ENCODE measurements at regions not wholly inside any gene's neighbourhood (a gene's known extent, or its start where the extent isn't known, plus 50 kb on each side); places are given as distances from the start of the nearest gene placed in this dataset.

GRCh38 chr2:234138836-234139235 is 88.3 kb downstream of the SPP2 start:
- H3K9me2 ChIP-seq (ENCODE audit: low read depth, low read length), result no peaks in the 10 kb centered on the region
- no peak overlapping the region for H3K27ac ChIP-seq (ENCODE audit: low read depth, low read length, poor library complexity, severe bottlenecking)
- H3K27me3 ChIP-seq (ENCODE audit: insufficient read depth, low read length), result 0 out of 2 replicates have a peak, but pooled peaks cover 4% of the 10 kb centered on the region
- no peaks in the 10 kb centered on the region for H3K9me3 ChIP-seq (ENCODE audit: low read length)
- H3K4me3 ChIP-seq (ENCODE audit: low read depth, low read length, poor library complexity, severe bottlenecking), result no peak overlapping the region
- no peaks in the 10 kb centered on the region for H3K4me1 ChIP-seq (ENCODE audit: insufficient read depth, low read length, severe bottlenecking)
- no peaks in the 10 kb centered on the region for H3F3A ChIP-seq (ENCODE audit: insufficient read depth, low read length)
- H3K79me2 ChIP-seq (ENCODE audit: insufficient read depth, low read length), result no peaks in the 10 kb centered on the region
- H3K4me2 ChIP-seq (ENCODE audit: low read length), result no peak overlapping the region
- no peak overlapping the region for H3K9ac ChIP-seq (ENCODE audit: low read length)
- H3K36me3 ChIP-seq (ENCODE audit: insufficient read depth, low read length), result no peaks in the 10 kb centered on the region
- TF ChIP-seq CTCF (IDR thresholded peaks at IDR 0.05; ENCODE audit: low read length) (no peak), EZH2 (IDR thresholded peaks at IDR 0.05; ENCODE audit: borderline replicate concordance, low read length) (no peak)
- no peaks in the 10 kb centered on the region for H4K20me1 ChIP-seq (ENCODE audit: insufficient read depth, low read length)
- no peak overlapping the region for H2AFZ ChIP-seq (ENCODE audit: low read length)

GRCh38 chr2:234137400-234138014 is 87.0 kb downstream of the SPP2 start:
- H2AFZ ChIP-seq (ENCODE audit: low read length), result no peak overlapping the region
- 0 out of 2 replicates have a peak, but pooled peaks cover 4% of the 10 kb centered on the region for H3K27me3 ChIP-seq (ENCODE audit: insufficient read depth, low read length)
- no peak overlapping the region for H3K4me2 ChIP-seq (ENCODE audit: low read length)
- no peak overlapping the region for H3K4me3 ChIP-seq (ENCODE audit: low read depth, low read length, poor library complexity, severe bottlenecking)
- H3K9me2 ChIP-seq (ENCODE audit: low read depth, low read length), result no peaks in the 10 kb centered on the region
- no peaks in the 10 kb centered on the region for H3K36me3 ChIP-seq (ENCODE audit: insufficient read depth, low read length)
- H4K20me1 ChIP-seq (ENCODE audit: insufficient read depth, low read length), result no peaks in the 10 kb centered on the region
- H3K9me3 ChIP-seq (ENCODE audit: low read length), result no peaks in the 10 kb centered on the region
- no peaks in the 10 kb centered on the region for H3K79me2 ChIP-seq (ENCODE audit: insufficient read depth, low read length)
- no peaks in the 10 kb centered on the region for H3K4me1 ChIP-seq (ENCODE audit: insufficient read depth, low read length, severe bottlenecking)
- H3F3A ChIP-seq (ENCODE audit: insufficient read depth, low read length), result no peaks in the 10 kb centered on the region
- no peak overlapping the region for H3K27ac ChIP-seq (ENCODE audit: low read depth, low read length, poor library complexity, severe bottlenecking)
- no peak overlapping the region for H3K9ac ChIP-seq (ENCODE audit: low read length)
- TF ChIP-seq EZH2 (IDR thresholded peaks at IDR 0.05; ENCODE audit: borderline replicate concordance, low read length), result no peak
- TF ChIP-seq CTCF (IDR thresholded peaks at IDR 0.05; ENCODE audit: low read length), result no peak

GRCh38 chr2:234136461-234136860 is 86.0 kb downstream of the SPP2 start:
- no peaks in the 10 kb centered on the region for H3K36me3 ChIP-seq (ENCODE audit: insufficient read depth, low read length)
- no peak overlapping the region for H3K27ac ChIP-seq (ENCODE audit: low read depth, low read length, poor library complexity, severe bottlenecking)
- no peaks in the 10 kb centered on the region for H3K79me2 ChIP-seq (ENCODE audit: insufficient read depth, low read length)
- TF ChIP-seq CTCF (IDR thresholded peaks at IDR 0.05; ENCODE audit: low read length) (no peak), EZH2 (IDR thresholded peaks at IDR 0.05; ENCODE audit: borderline replicate concordance, low read length) (no peak)
- no peak overlapping the region for H2AFZ ChIP-seq (ENCODE audit: low read length)
- H4K20me1 ChIP-seq (ENCODE audit: insufficient read depth, low read length), result no peaks in the 10 kb centered on the region
- H3K4me3 ChIP-seq (ENCODE audit: low read depth, low read length, poor library complexity, severe bottlenecking), result no peak overlapping the region
- no peaks in the 10 kb centered on the region for H3F3A ChIP-seq (ENCODE audit: insufficient read depth, low read length)
- H3K9me2 ChIP-seq (ENCODE audit: low read depth, low read length), result no peaks in the 10 kb centered on the region
- H3K9me3 ChIP-seq (ENCODE audit: low read length), result no peaks in the 10 kb centered on the region
- H3K4me1 ChIP-seq (ENCODE audit: insufficient read depth, low read length, severe bottlenecking), result no peaks in the 10 kb centered on the region
- H3K9ac ChIP-seq (ENCODE audit: low read length), result no peak overlapping the region
- H3K27me3 ChIP-seq (ENCODE audit: insufficient read depth, low read length), result no peaks in the 10 kb centered on the region
- H3K4me2 ChIP-seq (ENCODE audit: low read length), result no peak overlapping the region
